Testis (tissue), 2 donors: ENCODE measurements at regions not wholly inside any gene's neighbourhood (a gene's known extent, or its start where the extent isn't known, plus 50 kb on each side); places are given as distances from the start of the nearest gene placed in this dataset.

Experiments used
- DNase-seq: peaks from one replicate; pipeline ENCODE4 v3.0.0-alpha.2; 2019
- H3K27ac ChIP-seq, 2 donors: fragments of 200-600 bp; sonication (generic); one replicate each; pipeline ENCODE4 v1.5.1; 2019
- H3K27me3 ChIP-seq: fragments of 200-600 bp; sonication (generic); one replicate; pipeline ENCODE4 v1.5.1; 2019
- H3K36me3 ChIP-seq: fragments of 200-600 bp; sonication (generic); one replicate; pipeline ENCODE4 v1.5.1; 2017; ENCODE audit warnings: low read depth; ENCODE audit errors: missing control alignments
- H3K4me1 ChIP-seq: fragments of 200-600 bp; sonication (generic); one replicate; pipeline ENCODE4 v1.5.1; 2019
- H3K4me3 ChIP-seq, 2 donors: fragments of 200-600 bp; sonication (generic); one replicate each; pipeline ENCODE4 v1.5.1; 2017 to 2019
- H3K9me3 ChIP-seq: fragments of 200-600 bp; sonication (generic); one replicate; pipeline ENCODE4 v1.5.1; 2017
- POLR2A ChIP-seq: fragments of 450-650 bp; IDR thresholded peaks from one replicate; pipeline ENCODE4 v1.6.1; 2017; ENCODE audit warnings: antibody characterized with exemption, mild to moderate bottlenecking, moderate library complexity
- WGBS, 2 donors: methylation state at CpG; one replicate each; pipeline ENCODE4 v1.1.5; 2018; 5-methylcytosine and 5-hydroxymethylcytosine counted together
- intact Hi-C: fragments of 100-400 bp; cut with DNase I; formaldehyde crosslinking; loops from one replicate; pipeline ENCODE4 v1.15.1; 2023; ENCODE audit warnings: low total_unique reads
- TF ChIP-seq, protein P1 (sequence below), 3 experiments: fragments of 450-650 bp in 2 of 3; fragments of 200-600 bp in 1 of 3; sonication (generic) in 1 of 3; IDR thresholded peaks; one replicate each; pipeline ENCODE4 v1.5.1; 2016 to 2019; ENCODE audit warnings: antibody characterized with exemption in 3 of 3, mild to moderate bottlenecking in 2 of 3, moderate library complexity in 1 of 3

- WGBS, 2 donors, result 50 to 60% methylated on average over 2 of the region's 2 CpGs
- no peak overlapping the region for H3K27ac ChIP-seq
- no peak overlapping the region for H3K4me3 ChIP-seq
- no peak for DNase-seq
- H3K27me3 ChIP-seq, result no peaks in the 10 kb centered on the region
- no peaks in the 10 kb centered on the region for H3K36me3 ChIP-seq
- H3K4me1 ChIP-seq, result no peaks in the 10 kb centered on the region
- TF ChIP-seq POLR2A, result no peak
- TF ChIP-seq, protein P1, sequence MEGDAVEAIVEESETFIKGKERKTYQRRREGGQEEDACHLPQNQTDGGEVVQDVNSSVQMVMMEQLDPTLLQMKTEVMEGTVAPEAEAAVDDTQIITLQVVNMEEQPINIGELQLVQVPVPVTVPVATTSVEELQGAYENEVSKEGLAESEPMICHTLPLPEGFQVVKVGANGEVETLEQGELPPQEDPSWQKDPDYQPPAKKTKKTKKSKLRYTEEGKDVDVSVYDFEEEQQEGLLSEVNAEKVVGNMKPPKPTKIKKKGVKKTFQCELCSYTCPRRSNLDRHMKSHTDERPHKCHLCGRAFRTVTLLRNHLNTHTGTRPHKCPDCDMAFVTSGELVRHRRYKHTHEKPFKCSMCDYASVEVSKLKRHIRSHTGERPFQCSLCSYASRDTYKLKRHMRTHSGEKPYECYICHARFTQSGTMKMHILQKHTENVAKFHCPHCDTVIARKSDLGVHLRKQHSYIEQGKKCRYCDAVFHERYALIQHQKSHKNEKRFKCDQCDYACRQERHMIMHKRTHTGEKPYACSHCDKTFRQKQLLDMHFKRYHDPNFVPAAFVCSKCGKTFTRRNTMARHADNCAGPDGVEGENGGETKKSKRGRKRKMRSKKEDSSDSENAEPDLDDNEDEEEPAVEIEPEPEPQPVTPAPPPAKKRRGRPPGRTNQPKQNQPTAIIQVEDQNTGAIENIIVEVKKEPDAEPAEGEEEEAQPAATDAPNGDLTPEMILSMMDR (IDR thresholded peaks at IDR 0.05), result no peak
- intact Hi-C loops, result no loop called here
- H3K9me3 ChIP-seq, result no peaks in the 10 kb centered on the region
Measured at GRCh38 chr1:177488722-177489121, 318.0 kb downstream of the BRINP2 start.

DNA sequence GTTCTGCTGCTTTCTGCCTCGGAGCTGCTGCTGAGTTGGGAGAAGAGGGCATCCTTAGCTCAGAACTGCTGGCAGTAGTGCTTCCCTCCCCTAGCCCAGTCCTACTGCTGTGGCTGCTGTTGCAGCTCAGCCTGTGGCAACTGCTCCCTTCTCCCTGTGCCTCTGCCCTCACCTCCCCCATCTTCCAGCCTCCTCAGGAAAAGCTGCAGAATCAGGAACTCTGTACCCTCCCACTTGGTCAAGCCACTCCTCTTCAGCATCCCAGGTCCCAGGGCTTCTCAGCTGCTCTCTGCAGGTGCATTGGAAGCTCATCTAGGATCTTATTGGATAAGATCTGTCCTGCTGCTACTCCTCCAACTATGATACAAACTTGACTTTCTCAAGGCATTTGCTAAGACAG lies 316.7 kb downstream of the BRINP2 start:
- intact Hi-C loops, result no loop called here
- H3K27ac ChIP-seq, result no peak overlapping the region
- no peaks in the 10 kb centered on the region for H3K36me3 ChIP-seq
- H3K4me3 ChIP-seq, result no peak overlapping the region
- DNase-seq, result no peak
- H3K4me1 ChIP-seq, result no peaks in the 10 kb centered on the region
- no peaks in the 10 kb centered on the region for H3K27me3 ChIP-seq
- 65 to 72% methylated on average over 1 of the region's 1 CpG for WGBS, 2 donors
- TF ChIP-seq, protein P1 (IDR thresholded peaks at IDR 0.05), result no peak
- no peak for TF ChIP-seq POLR2A
- H3K9me3 ChIP-seq, result no peaks in the 10 kb centered on the region

GRCh38 chr1:177480741-177481305 lies 310.1 kb downstream of the BRINP2 start:
- Histone ChIP-seq H3K4me1 (no peaks in the 10 kb centered on the region), H3K27me3 (no peaks in the 10 kb centered on the region), H3K27ac (no peak overlapping the region), H3K36me3 (no peaks in the 10 kb centered on the region), H3K4me3 (no peak overlapping the region), H3K9me3 (no peaks in the 10 kb centered on the region)
- TF ChIP-seq POLR2A, result no peak
- TF ChIP-seq, protein P1 (IDR thresholded peaks at IDR 0.05), result no peak
- intact Hi-C loops, result no loop called here
- 88 to 93% methylated on average over 6 of the region's 6 CpGs for WGBS, 2 donors
- no peak for DNase-seq

- 91 to 93% methylated on average over 7 of the region's 7 CpGs for WGBS, 2 donors
- Histone ChIP-seq H3K27ac (no peak overlapping the region), H3K27me3 (no peaks in the 10 kb centered on the region), H3K4me3 (no peak overlapping the region), H3K4me1 (no peaks in the 10 kb centered on the region), H3K36me3 (no peaks in the 10 kb centered on the region), H3K9me3 (no peaks in the 10 kb centered on the region)
- TF ChIP-seq, protein P1 (IDR thresholded peaks at IDR 0.05), result no peak
- TF ChIP-seq POLR2A, result no peak
- intact Hi-C loops, result no loop called here
- DNase-seq, result no peak
Measured at GRCh38 chr1:177479600-177479999, 308.8 kb downstream of the BRINP2 start.

DNA sequence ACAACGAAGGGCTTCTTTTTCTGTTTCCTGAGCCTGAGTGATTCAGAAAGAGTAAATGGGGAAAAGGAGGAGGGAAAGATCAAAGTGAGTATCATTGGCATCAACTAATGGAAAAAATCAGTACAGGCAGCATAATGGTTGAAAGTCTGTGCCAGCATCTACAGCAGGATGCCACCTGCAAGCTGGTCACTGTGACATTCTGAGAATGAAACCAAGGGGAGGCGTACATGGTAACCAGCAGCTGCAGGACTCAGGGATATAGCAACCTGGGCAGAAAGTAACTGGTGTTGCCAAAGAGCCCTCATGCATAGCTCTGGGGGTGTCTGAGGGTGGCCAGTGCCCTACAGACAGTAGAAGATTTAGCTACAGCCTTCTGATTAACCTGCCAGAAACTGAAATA lies 305.9 kb downstream of the BRINP2 start:
- H3K27ac ChIP-seq, result no peak overlapping the region
- H3K9me3 ChIP-seq, result no peaks in the 10 kb centered on the region
- H3K27me3 ChIP-seq, result no peaks in the 10 kb centered on the region
- intact Hi-C loops, result no loop called here
- no peak for DNase-seq
- no peaks in the 10 kb centered on the region for H3K4me1 ChIP-seq
- TF ChIP-seq, protein P1 (IDR thresholded peaks at IDR 0.05), result no peak
- TF ChIP-seq POLR2A, result no peak
- H3K4me3 ChIP-seq, result no peak overlapping the region
- H3K36me3 ChIP-seq, result no peaks in the 10 kb centered on the region
- 78 to 82% methylated on average over 2 of the region's 2 CpGs for WGBS, 2 donors
